HS-5 (cell line): ENCODE measurements at regions not wholly inside any gene's neighbourhood (a gene's known extent, or its start where the extent isn't known, plus 50 kb on each side); places are given as distances from the start of the nearest gene placed in this dataset.
A peak's percentile ranks its signal among the peaks of the same experiment; 100 is the strongest.

Experiments
- DNase-seq: peaks from one replicate; pipeline ENCODE4 v3.0.0-alpha.2; 2012; ENCODE audit warnings: low read depth

GRCh38 chr1:73953586-73953985 lies 244.4 kb downstream of the LRRIQ3 start:
- DNase-seq: no peak

GRCh38 chr1:73953186-73953585 lies 244.8 kb downstream of the LRRIQ3 start:
- DNase-seq: no peak

- DNase-seq: no peak
These were observed 249.9 kb downstream of the LRRIQ3 start for GRCh38 chr1:73948055-73948454.

- DNase-seq: no peak
These were observed 251.0 kb downstream of the LRRIQ3 start for GRCh38 chr1:73947009-73947408.

GRCh38 chr1:73943270-73943669 lies 254.7 kb downstream of the LRRIQ3 start:
- no peak for DNase-seq

- DNase-seq: no peak
These were observed 267.7 kb downstream of the LRRIQ3 start for GRCh38 chr1:73930293-73930692.

- no peak for DNase-seq
These were observed 283.0 kb downstream of the LRRIQ3 start for GRCh38 chr1:73914951-73915350.

GRCh38 chr1:73913025-73913424 lies 285.0 kb downstream of the LRRIQ3 start:
- DNase-seq: no peak

- DNase-seq: no peak
These were observed 286.1 kb downstream of the LRRIQ3 start for GRCh38 chr1:73911849-73912248.

GRCh38 chr1:73910466-73910865 lies 287.5 kb downstream of the LRRIQ3 start:
- peak; percentile 35 for DNase-seq

- no peak for DNase-seq
These were observed 287.9 kb downstream of the LRRIQ3 start for GRCh38 chr1:73910062-73910461.

GRCh38 chr1:73909043-73909562 lies 288.9 kb downstream of the LRRIQ3 start:
- DNase-seq: no peak

- no peak for DNase-seq
These were observed 290.9 kb downstream of the LRRIQ3 start for GRCh38 chr1:73907051-73907450.

- no peak for DNase-seq
These were observed 294.9 kb downstream of the LRRIQ3 start for GRCh38 chr1:73903092-73903491.

- no peak for DNase-seq
These were observed 296.2 kb downstream of the LRRIQ3 start for GRCh38 chr1:73901738-73902137.

GRCh38 chr1:73899311-73899710 lies 298.7 kb downstream of the LRRIQ3 start:
- no peak for DNase-seq

GRCh38 chr1:73898540-73898939 lies 299.4 kb downstream of the LRRIQ3 start:
- no peak for DNase-seq

GRCh38 chr1:73887412-73887811 lies 310.6 kb downstream of the LRRIQ3 start:
- no peak for DNase-seq

GRCh38 chr1:73886716-73887115 lies 311.3 kb downstream of the LRRIQ3 start:
- DNase-seq: no peak

GRCh38 chr1:73874806-73875205 lies 323.2 kb downstream of the LRRIQ3 start:
- no peak for DNase-seq

- DNase-seq: no peak
These were observed 329.1 kb downstream of the LRRIQ3 start for GRCh38 chr1:73868810-73869336.

GRCh38 chr1:73862355-73862754 lies 335.6 kb downstream of the LRRIQ3 start:
- no peak for DNase-seq

GRCh38 chr1:73860421-73860950 lies 337.5 kb downstream of the LRRIQ3 start:
- no peak for DNase-seq

GRCh38 chr1:73859227-73859626 lies 338.7 kb downstream of the LRRIQ3 start:
- no peak for DNase-seq
